Left ventricle myocardium inferior (tissue), 1 donor: ENCODE measurements at regions not wholly inside any gene's neighbourhood (a gene's known extent, or its start where the extent isn't known, plus 50 kb on each side); places are given as distances from the start of the nearest gene placed in this dataset.

Experiments
- DNase-seq: peaks from one replicate; pipeline ENCODE4 v3.0.0-alpha.2; 2020
- H3K27ac ChIP-seq: fragments of 200-600 bp; replicated peaks from 2 replicates; pipeline ENCODE4 v1.8.0; 2021
- H3K27me3 ChIP-seq: fragments of 200-600 bp; 2 replicates; pipeline ENCODE4 v1.8.0; 2021; ENCODE audit warnings: low read depth
- H3K36me3 ChIP-seq: fragments of 200-600 bp; 2 replicates; pipeline ENCODE4 v1.8.0; 2021
- H3K4me1 ChIP-seq: fragments of 200-600 bp; 2 replicates; pipeline ENCODE4 v1.8.0; 2021
- H3K4me3 ChIP-seq: fragments of 200-600 bp; 2 replicates; pipeline ENCODE4 v1.8.0; 2021; ENCODE audit warnings: mild to moderate bottlenecking, moderate library complexity
- H3K9me3 ChIP-seq: fragments of 200-600 bp; replicated peaks from 2 replicates; pipeline ENCODE4 v1.8.0; 2021
- intact Hi-C: fragments of 100-400 bp; cut with micrococcal nuclease; formaldehyde crosslinking; loops from one replicate; pipeline ENCODE4 v1.11.0; 2022
- TF ChIP-seq, protein P1 (sequence below): fragments of 200-600 bp; IDR thresholded peaks from 2 replicates; pipeline ENCODE4 v1.8.0; 2021; ENCODE audit warnings: antibody characterized with exemption, mild to moderate bottlenecking, borderline replicate concordance
- donor health status: DM: no; HTN: yes; CAD: no; lungs with severe emphysema.

- no peak overlapping the region for H3K27ac ChIP-seq
- no peaks in the 10 kb centered on the region for H3K36me3 ChIP-seq
- no peak for DNase-seq
- intact Hi-C loops, result no loop called here
- no peaks in the 10 kb centered on the region for H3K9me3 ChIP-seq
- H3K4me3 ChIP-seq, result no peak overlapping the region
- H3K27me3 ChIP-seq, result peaks cover 19% of the 10 kb centered on the region
- TF ChIP-seq, protein P1, sequence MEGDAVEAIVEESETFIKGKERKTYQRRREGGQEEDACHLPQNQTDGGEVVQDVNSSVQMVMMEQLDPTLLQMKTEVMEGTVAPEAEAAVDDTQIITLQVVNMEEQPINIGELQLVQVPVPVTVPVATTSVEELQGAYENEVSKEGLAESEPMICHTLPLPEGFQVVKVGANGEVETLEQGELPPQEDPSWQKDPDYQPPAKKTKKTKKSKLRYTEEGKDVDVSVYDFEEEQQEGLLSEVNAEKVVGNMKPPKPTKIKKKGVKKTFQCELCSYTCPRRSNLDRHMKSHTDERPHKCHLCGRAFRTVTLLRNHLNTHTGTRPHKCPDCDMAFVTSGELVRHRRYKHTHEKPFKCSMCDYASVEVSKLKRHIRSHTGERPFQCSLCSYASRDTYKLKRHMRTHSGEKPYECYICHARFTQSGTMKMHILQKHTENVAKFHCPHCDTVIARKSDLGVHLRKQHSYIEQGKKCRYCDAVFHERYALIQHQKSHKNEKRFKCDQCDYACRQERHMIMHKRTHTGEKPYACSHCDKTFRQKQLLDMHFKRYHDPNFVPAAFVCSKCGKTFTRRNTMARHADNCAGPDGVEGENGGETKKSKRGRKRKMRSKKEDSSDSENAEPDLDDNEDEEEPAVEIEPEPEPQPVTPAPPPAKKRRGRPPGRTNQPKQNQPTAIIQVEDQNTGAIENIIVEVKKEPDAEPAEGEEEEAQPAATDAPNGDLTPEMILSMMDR, result no peak
- no peaks in the 10 kb centered on the region for H3K4me1 ChIP-seq
These were observed 58.0 kb upstream of the EFCAB3 start for GRCh38 chr17:62322313-62322712.

DNA sequence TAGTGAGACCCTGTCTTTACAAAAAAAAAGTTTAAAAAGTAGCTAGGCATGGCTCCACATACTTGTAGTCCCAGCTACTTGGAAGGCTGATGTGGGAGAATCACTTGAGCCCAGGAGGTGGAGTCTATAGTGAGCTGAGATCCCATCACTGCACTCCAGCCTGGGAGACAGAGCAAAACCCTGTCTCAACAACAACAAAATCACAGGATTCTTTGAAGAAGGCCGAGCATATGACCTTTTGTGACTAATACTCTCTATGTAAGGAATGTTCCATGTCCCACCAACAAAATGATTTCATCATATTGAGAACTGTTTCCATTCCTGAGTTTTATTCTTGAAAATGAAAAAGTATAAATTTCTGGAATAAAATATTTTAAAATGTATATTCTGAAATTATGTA lies 58.9 kb upstream of the EFCAB3 start:
- Histone ChIP-seq H3K36me3 (no peaks in the 10 kb centered on the region), H3K27ac (no peak overlapping the region), H3K4me1 (no peaks in the 10 kb centered on the region), H3K9me3 (no peaks in the 10 kb centered on the region), H3K4me3 (no peak overlapping the region), H3K27me3 (peaks cover 19% of the 10 kb centered on the region)
- TF ChIP-seq, protein P1, result no peak
- no peak for DNase-seq
- intact Hi-C loops, result no loop called here

GRCh38 chr17:62319846-62320245 lies 60.5 kb upstream of the EFCAB3 start:
- TF ChIP-seq, protein P1, result no peak
- no peak for DNase-seq
- H3K9me3 ChIP-seq, result no peaks in the 10 kb centered on the region
- peaks cover 24% of the 10 kb centered on the region for H3K27me3 ChIP-seq
- no peak overlapping the region for H3K27ac ChIP-seq
- H3K4me1 ChIP-seq, result no peaks in the 10 kb centered on the region
- intact Hi-C loops, result no loop called here
- H3K36me3 ChIP-seq, result no peaks in the 10 kb centered on the region
- no peak overlapping the region for H3K4me3 ChIP-seq

- DNase-seq, result no peak
- Histone ChIP-seq H3K27ac (no peak overlapping the region), H3K4me1 (no peaks in the 10 kb centered on the region), H3K27me3 (peaks cover 20% of the 10 kb centered on the region), H3K9me3 (no peaks in the 10 kb centered on the region), H3K4me3 (no peak overlapping the region), H3K36me3 (no peaks in the 10 kb centered on the region)
- TF ChIP-seq, protein P1, result no peak
- intact Hi-C loops, result no loop called here
These were observed 71.0 kb upstream of the EFCAB3 start for GRCh38 chr17:62309396-62309795.

GRCh38 chr17:62307196-62307595 lies 73.2 kb upstream of the EFCAB3 start:
- no peak overlapping the region for H3K4me3 ChIP-seq
- TF ChIP-seq, protein P1, result no peak
- no peaks in the 10 kb centered on the region for H3K36me3 ChIP-seq
- H3K27me3 ChIP-seq, result peaks cover 20% of the 10 kb centered on the region
- no peak overlapping the region for H3K27ac ChIP-seq
- peaks cover under 1% of the 10 kb centered on the region for H3K9me3 ChIP-seq
- DNase-seq, result no peak
- intact Hi-C loops, result no loop called here
- H3K4me1 ChIP-seq, result no peaks in the 10 kb centered on the region

DNA sequence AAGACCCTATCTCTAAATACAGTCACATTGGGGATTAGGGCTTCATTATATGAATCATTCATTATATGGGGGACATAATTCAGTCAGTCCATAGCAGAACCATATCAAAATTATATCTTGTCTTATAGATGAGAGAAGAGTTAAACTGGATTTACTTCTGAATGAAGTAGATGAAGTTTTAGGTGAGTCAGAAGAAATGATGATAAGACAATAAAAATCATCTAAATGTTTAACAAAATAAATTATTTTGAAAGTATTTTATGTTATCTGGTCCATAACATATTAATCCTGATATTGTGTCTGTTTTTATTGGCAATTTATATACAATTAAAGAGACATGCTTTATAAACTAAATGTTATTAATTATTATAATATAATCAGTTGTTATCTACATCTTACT lies 76.9 kb upstream of the EFCAB3 start:
- no peak overlapping the region for H3K27ac ChIP-seq
- peaks cover 9% of the 10 kb centered on the region for H3K27me3 ChIP-seq
- TF ChIP-seq, protein P1, result no peak
- intact Hi-C loops, result no loop called here
- no peaks in the 10 kb centered on the region for H3K4me1 ChIP-seq
- no peaks in the 10 kb centered on the region for H3K36me3 ChIP-seq
- peaks cover 21% of the 10 kb centered on the region for H3K9me3 ChIP-seq
- no peak for DNase-seq
- no peak overlapping the region for H3K4me3 ChIP-seq
